Upper lobe of left lung (tissue), 4 donors: ENCODE measurements at regions not wholly inside any gene's neighbourhood (a gene's known extent, or its start where the extent isn't known, plus 50 kb on each side); places are given as distances from the start of the nearest gene placed in this dataset.

ENCODE experiments used
- CTCF ChIP-seq, 6 experiments: fragments of 450-650 bp in 4 of 6; fragments of 200-600 bp in 2 of 6; sonication (generic) in 2 of 6; IDR thresholded peaks; one replicate each; pipeline ENCODE4 v1.5.1; 2016 to 2019; ENCODE audit warnings: antibody characterized with exemption in 6 of 6
- POLR2A ChIP-seq, 4 donors: fragments of 450-650 bp; IDR thresholded peaks; one replicate each; pipeline ENCODE4 v1.5.1; 2016 to 2017; ENCODE audit warnings: antibody characterized with exemption in 4 of 4, mild to moderate bottlenecking in 2 of 4
- POLR2AphosphoS5 ChIP-seq, 2 donors: sonication (generic); formaldehyde crosslinking; IDR thresholded peaks; one replicate each; pipeline ENCODE4 v1.5.1; 2017; ENCODE audit warnings: antibody characterized with exemption in 2 of 2

DNA sequence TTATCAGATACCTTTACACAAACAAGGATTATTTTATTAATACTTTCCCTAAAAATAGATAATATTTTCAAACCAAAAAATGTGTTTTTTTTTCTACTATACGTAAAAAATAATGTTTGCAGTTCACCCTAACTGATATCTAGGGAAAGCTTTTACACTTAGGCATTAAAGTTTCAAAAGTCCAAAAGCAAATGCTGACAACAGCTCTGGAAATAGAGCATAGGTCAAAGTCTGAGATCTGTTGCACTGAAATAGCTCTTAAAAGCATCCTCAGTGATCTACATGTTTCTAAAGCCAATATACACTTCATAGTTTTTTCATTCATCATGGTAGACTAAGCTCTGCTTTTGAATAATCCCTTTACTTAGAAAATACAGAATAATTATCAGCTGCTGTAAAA lies 222.8 kb downstream of the TRAM1L1 start:
- TF ChIP-seq CTCF (IDR thresholded peaks at IDR 0.05) (no peak), POLR2AphosphoS5 (IDR thresholded peaks at IDR 0.05) (no peak), POLR2A (IDR thresholded peaks at IDR 0.05) (no peak)
